ENCODE measurements at regions not wholly inside any gene's neighbourhood (a gene's known extent, or its start where the extent isn't known, plus 50 kb on each side); places are given as distances from the start of the nearest gene placed in this dataset.
"Not testable (repeated sequence)": the region's sequence is repeated elsewhere in the genome, so short reads cannot be mapped to it uniquely, and the experiment has no call there.

- not testable (repeated sequence) for DNase-seq (ENCODE audit: low read depth in 2 of 2)
Observed at GRCh38 chr16:21516705-21517040, 82.7 kb upstream of the METTL9 start.

- DNase-seq (ENCODE audit: low read depth in 2 of 2) = not testable (repeated sequence)
Observed at GRCh38 chr16:21517263-21517662, 82.1 kb upstream of the METTL9 start.

GRCh38 chr16:21519361-21520133 lies 79.8 kb upstream of the METTL9 start:
- DNase-seq (ENCODE audit: low read depth in 2 of 2) = not testable (repeated sequence)

- peak; percentile 77 to 80 for DNase-seq (ENCODE audit: low read depth in 2 of 2)
Observed at GRCh38 chr16:21520134-21521047, 79.0 kb upstream of the METTL9 start.

- not testable (repeated sequence) for DNase-seq (ENCODE audit: low read depth in 2 of 2)
Observed at GRCh38 chr16:21521048-21521389, 78.4 kb upstream of the METTL9 start.

GRCh38 chr16:21521390-21522143 lies 77.8 kb upstream of the METTL9 start:
- DNase-seq (ENCODE audit: low read depth in 2 of 2) = peak in 1 of 2 experiments; percentile 36

GRCh38 chr16:21522846-21523245 lies 76.5 kb upstream of the METTL9 start:
- not testable (repeated sequence) for DNase-seq (ENCODE audit: low read depth in 2 of 2)

GRCh38 chr16:21523411-21524067 lies 75.8 kb upstream of the METTL9 start:
- no peak for DNase-seq (ENCODE audit: low read depth in 2 of 2)

GRCh38 chr16:21524068-21524751 lies 75.2 kb upstream of the METTL9 start:
- DNase-seq (ENCODE audit: low read depth in 2 of 2) = no peak

- not testable (repeated sequence) for DNase-seq (ENCODE audit: low read depth in 2 of 2)
Observed at GRCh38 chr16:21524752-21525028, 74.7 kb upstream of the METTL9 start.

- not testable (repeated sequence) for DNase-seq (ENCODE audit: low read depth in 2 of 2)
Observed at GRCh38 chr16:21525029-21525895, 74.1 kb upstream of the METTL9 start.

- DNase-seq (ENCODE audit: low read depth in 2 of 2) = not testable (repeated sequence)
Observed at GRCh38 chr16:21525956-21526922, 73.1 kb upstream of the METTL9 start.

- no peak for DNase-seq (ENCODE audit: low read depth in 2 of 2)
Observed at GRCh38 chr16:21526923-21527807, 72.2 kb upstream of the METTL9 start.

- DNase-seq (ENCODE audit: low read depth in 2 of 2) = not testable (repeated sequence)
Observed at GRCh38 chr16:21529060-21529658, 70.2 kb upstream of the METTL9 start.

GRCh38 chr16:21530729-21531383 lies 68.5 kb upstream of the METTL9 start:
- DNase-seq (ENCODE audit: low read depth in 2 of 2) = not testable (repeated sequence)

- DNase-seq (ENCODE audit: low read depth in 2 of 2) = not testable (repeated sequence)
Observed at GRCh38 chr16:21532996-21533395, 66.4 kb upstream of the METTL9 start.

- DNase-seq (ENCODE audit: low read depth in 2 of 2) = not testable (repeated sequence)
Observed at GRCh38 chr16:21533474-21533873, 65.9 kb upstream of the METTL9 start.
